H1 (cell line): ENCODE measurements at regions not wholly inside any gene's neighbourhood (a gene's known extent, or its start where the extent isn't known, plus 50 kb on each side); places are given as distances from the start of the nearest gene placed in this dataset.

Source experiments
- ATF2 ChIP-seq: IDR thresholded peaks from 2 replicates; pipeline ENCODE4 v1.6.1; 2012; ENCODE audit warnings: low read length, inconsistent platforms
- CTCF ChIP-seq, 3 experiments: IDR thresholded peaks; 1 replicate in 2 of 3; 2 replicates in 1 of 3; pipeline versions ENCODE4 v1.5.1 to v1.6.1; 2011; ENCODE audit warnings: low read length in 3 of 3, mild to moderate bottlenecking in 3 of 3, inconsistent platforms in 2 of 3, low read depth in 1 of 3, moderate library complexity in 1 of 3; ENCODE audit not compliant: insufficient read depth in 1 of 3; ENCODE audit errors: control extremely low read depth in 1 of 3
- EZH2 ChIP-seq: fragments of 200-600 bp; sonication (generic); IDR thresholded peaks from 2 replicates; pipeline ENCODE4 v1.7.1; 2012; ENCODE audit warnings: low read depth, mild to moderate bottlenecking, moderate library complexity, low read length, inconsistent platforms; ENCODE audit not compliant: severe bottlenecking
- FOSL1 ChIP-seq: IDR thresholded peaks from 2 replicates; pipeline ENCODE4 v1.6.1; 2011; ENCODE audit warnings: mild to moderate bottlenecking, low read depth, low read length, moderate library complexity; ENCODE audit not compliant: insufficient read depth
- HDAC2 ChIP-seq, 2 experiments: fragments of 300-600 bp in 1 of 2; sonication (generic) in 1 of 2; IDR thresholded peaks; 2 replicates each; pipeline ENCODE4 v1.6.1; 2011 to 2012; ENCODE audit warnings: low read depth in 2 of 2, low read length in 2 of 2, mild to moderate bottlenecking in 2 of 2, moderate library complexity in 2 of 2, borderline replicate concordance in 1 of 2, inconsistent platforms in 1 of 2
- JUN ChIP-seq: IDR thresholded peaks from 2 replicates; pipeline ENCODE4 v1.6.1; 2011; ENCODE audit warnings: low read depth, mild to moderate bottlenecking, improper control_type of control experiment, low read length
- MAX ChIP-seq: IDR thresholded peaks from 2 replicates; pipeline ENCODE4 v1.6.1; 2012; ENCODE audit warnings: inconsistent platforms
- POLR2A ChIP-seq, 2 experiments: IDR thresholded peaks; 1 replicate in 1 of 2; 2 replicates in 1 of 2; pipeline ENCODE4 v1.6.1; 2011; ENCODE audit warnings: low read depth in 2 of 2, low read length in 2 of 2, mild to moderate bottlenecking in 2 of 2; ENCODE audit errors: control extremely low read depth in 1 of 2
- POLR2AphosphoS5 ChIP-seq: IDR thresholded peaks from 2 replicates; pipeline ENCODE4 v1.6.1; 2011; ENCODE audit warnings: low read depth, low read length
- SIN3A ChIP-seq, 2 experiments: IDR thresholded peaks in 1 of 2; conservative IDR thresholded peaks in 1 of 2; 2 replicates each; pipeline ENCODE4 v1.6.1; 2011 to 2012; ENCODE audit warnings: low read length in 2 of 2, improper control_type of control experiment in 1 of 2, low read depth in 1 of 2, mild to moderate bottlenecking in 1 of 2

- TF ChIP-seq HDAC2 (IDR thresholded peaks at IDR 0.05; ENCODE audit: borderline replicate concordance in 1 of 2, low read depth in 2 of 2, low read length in 2 of 2) (no peak), FOSL1 (no peak), EZH2 (no peak), SIN3A (conservative IDR thresholded peaks at IDR 0.05 in 1 of 2, IDR thresholded peaks at IDR 0.05 in 1 of 2; ENCODE audit: low read depth in 1 of 2, low read length in 2 of 2) (no peak), CTCF (IDR thresholded peaks at IDR 0.05; ENCODE audit: control extremely low read depth in 1 of 3, insufficient read depth in 1 of 3, low read depth in 1 of 3, low read length in 3 of 3) (no peak), MAX (no peak), POLR2AphosphoS5 (no peak), POLR2A (IDR thresholded peaks at IDR 0.05; ENCODE audit: control extremely low read depth in 1 of 2, low read depth in 2 of 2, low read length in 2 of 2) (no peak), JUN (no peak), ATF2 (no peak)
Observed at GRCh38 chr12:66756631-66757030, 77.8 kb upstream of the GRIP1 start.
